NOMO-1 treated with dmso at 0.1 percent for 144 hours (cell line): ENCODE measurements at regions not wholly inside any gene's neighbourhood (a gene's known extent, or its start where the extent isn't known, plus 50 kb on each side); places are given as distances from the start of the nearest gene placed in this dataset.

ENCODE experiments used
- DNase-seq: peaks from one replicate; lab custom pipeline; 2025; ENCODE audit not compliant: unreplicated experiment; lab: John Stamatoyannopoulos, UW

DNA sequence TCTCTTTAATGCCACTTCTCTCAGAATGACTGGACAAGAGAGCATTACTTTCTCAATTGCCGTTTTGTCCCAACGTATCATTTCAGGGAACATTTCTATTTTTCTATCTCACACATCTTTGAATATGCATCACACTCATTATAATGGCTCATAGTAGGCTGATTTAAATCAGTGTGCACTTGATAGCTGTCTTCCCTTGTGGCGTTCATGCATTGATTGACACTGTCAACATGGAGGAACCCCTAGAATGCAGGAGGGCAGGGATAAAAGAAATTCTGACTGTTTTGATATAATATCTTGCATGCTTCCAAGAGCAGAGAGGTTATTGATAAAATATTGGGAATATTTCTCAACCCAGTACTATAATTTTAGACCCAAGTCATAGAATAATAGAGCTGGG lies 1528.9 kb upstream of the FLRT2 start:
- DNase-seq, result no peak

GRCh38 chr14:84003346-84003745 lies 1526.6 kb upstream of the FLRT2 start:
- DNase-seq, result no peak

GRCh38 chr14:84006643-84007155 lies 1523.2 kb upstream of the FLRT2 start:
- no peak for DNase-seq

DNA sequence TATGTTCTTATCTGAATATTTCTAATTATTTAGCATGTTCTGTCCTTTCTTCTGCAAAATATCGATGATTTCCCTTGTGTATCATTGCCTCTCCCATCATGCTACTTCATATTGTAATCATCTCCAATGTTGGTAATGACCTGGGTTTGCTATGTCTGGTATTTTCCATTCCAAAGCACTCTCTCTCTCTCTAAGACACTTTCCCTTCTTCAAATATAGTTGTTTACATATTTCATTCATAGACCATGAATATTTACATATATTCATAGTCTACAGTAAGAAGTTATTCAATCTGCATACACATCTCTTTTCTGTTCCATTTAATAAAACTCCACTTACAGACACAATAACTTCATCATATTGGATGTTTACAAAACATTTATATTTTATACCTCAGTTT lies 1516.5 kb upstream of the FLRT2 start:
- no peak for DNase-seq

- DNase-seq, result no peak
Observed at GRCh38 chr14:84017495-84017894, 1512.4 kb upstream of the FLRT2 start.

- DNase-seq, result no peak
Observed at GRCh38 chr14:84021433-84021832, 1508.5 kb upstream of the FLRT2 start.

DNA sequence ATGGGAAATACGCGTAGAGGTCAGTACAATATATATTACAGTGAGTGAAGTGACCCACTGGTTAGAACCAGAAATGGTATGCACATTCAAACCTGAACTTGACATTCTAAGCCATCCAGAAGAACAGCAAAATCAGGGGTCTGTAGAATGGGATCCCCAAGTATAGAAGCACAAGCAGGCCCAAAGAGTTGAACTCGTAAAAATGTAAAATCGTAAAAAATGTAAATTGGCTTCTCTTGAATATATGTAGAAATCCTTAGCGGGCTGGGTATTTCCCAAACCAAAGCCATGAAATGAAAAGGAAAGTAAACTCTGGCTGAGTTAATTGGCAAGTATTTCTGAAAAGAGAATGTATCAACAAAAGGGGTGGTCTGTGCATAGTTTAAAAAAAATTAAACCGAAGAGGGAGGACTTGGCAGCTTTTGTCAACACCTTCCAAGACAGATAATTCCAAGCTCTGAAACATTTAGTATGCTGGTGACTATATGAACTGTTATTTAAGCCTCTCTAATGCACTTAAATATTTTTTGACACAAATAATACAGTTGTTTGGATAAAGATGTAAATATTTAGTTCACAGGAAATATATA lies 1505.6 kb upstream of the FLRT2 start:
- DNase-seq, result no peak

DNA sequence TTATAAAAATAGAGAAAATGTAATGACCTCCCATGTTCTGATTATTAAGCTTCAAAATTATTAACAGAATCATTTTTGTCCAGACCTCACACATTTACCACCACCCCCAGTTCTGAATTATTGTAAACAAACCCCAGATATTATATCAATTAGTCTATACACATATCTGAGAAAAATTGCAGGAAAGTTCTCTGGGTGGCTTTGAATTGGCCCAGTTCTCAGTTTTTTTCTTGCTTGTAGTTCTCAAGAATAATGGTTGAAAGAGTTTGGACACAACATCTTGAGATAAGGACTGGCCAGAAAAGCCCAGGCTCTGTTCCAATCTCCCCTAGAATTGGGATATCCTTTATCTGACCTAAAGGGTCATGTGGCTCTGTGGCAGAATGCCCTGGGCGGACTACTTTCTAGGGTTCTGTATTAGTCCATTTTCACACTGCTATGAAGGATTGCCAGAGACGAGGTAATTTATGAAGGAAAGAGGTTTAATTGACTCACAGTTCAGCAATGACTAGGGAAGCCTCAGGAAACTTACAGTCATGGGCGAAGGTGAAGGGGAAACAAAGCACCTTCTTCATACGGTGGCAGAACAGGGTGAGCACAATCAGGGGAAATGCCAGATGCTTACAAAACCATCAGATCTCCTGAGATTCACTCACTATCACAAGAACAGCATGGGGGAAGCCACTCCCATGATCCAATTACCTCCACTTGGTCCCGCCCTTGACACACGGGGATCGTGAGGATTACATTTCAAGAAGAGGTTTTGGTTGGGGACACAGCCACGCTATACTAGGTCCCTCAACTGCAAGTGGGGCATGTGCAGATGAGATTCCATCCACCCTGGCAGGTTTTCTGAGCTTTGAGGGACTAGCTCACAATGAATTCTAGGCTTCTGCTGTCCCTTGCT lies 1504.6 kb upstream of the FLRT2 start:
- DNase-seq, result no peak

- no peak for DNase-seq
Observed at GRCh38 chr14:84027351-84027750, 1502.6 kb upstream of the FLRT2 start.

- DNase-seq, result no peak
Observed at GRCh38 chr14:84028080-84028604, 1501.8 kb upstream of the FLRT2 start.

DNA sequence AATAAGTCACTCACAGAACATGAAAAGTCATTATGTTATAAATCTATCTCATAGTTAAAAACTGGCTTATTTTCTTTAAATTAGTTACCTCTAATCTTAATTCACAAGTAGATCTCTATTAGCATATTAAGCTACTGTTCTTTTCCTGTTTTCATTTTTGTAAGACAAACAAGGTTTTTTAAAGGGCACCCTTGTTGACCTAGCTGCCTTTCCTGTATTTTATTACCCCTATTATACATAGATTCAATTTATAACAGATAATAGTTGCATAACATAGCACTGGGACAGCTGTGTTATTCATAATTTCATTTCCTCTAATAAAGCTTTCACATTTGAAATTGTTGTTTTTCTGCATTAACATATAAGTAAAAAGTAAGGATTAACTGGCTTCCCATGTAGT lies 1500.7 kb upstream of the FLRT2 start:
- no peak for DNase-seq

GRCh38 chr14:84029720-84030119 lies 1500.2 kb upstream of the FLRT2 start:
- no peak for DNase-seq

DNA sequence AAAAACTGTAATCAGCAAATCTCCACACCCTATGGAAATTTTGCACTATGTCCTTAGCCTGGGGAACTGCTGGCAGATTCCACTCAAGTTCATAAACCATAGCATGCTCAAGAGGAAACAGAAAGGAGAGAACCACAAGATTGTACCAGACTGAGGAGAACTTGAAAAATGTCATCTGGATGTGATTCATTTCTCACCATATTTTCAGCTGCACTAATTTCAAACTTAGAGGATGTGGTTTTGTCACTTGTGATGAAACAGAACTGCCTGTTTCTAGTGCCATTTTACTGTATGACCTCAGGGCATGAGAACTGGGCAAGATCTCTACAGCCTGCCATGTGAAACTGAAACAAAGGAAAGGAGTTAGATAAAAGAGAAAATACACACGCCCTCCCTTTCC lies 1493.1 kb upstream of the FLRT2 start:
- peak; percentile 75 for DNase-seq

DNA sequence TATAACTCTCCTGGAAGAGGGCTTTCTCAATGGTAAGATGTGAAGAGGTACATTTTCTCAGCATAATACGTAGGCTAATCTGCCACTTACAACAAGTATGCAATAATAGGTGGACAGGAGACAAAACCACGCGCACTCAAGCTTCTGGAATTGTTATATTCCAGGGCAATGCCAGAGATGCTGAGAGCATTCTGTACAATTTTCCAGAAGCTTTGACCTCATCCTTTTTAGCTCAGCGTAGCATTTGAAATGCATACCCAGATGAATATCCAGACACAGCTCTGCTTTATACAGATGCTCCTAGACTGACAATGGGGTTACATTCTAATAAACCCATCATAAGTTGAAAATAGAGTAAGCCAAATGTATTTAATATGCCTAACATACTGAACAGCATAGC lies 1492.4 kb upstream of the FLRT2 start:
- no peak for DNase-seq

- DNase-seq, result no peak
Observed at GRCh38 chr14:84040101-84040500, 1489.8 kb upstream of the FLRT2 start.

DNA sequence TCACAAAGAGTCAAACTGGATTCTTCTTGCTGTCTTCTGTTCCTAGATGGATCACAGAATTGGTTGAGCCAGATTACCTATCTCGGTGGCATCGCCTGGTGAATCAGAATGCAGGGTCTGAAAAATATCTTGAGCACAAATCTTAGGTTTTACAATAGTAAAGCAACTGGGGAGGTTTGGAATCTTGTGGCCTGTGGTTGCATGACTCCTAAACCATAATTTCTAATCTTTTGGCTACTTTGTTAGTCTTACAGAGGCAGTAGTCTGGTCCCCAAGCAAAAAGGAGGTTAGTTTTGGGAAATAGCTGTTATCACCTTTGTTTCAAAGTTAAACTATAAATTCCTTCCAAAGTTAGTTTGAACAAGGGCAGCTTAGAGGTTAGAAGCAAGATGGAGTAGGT lies 1488.5 kb upstream of the FLRT2 start:
- DNase-seq, result no peak

DNA sequence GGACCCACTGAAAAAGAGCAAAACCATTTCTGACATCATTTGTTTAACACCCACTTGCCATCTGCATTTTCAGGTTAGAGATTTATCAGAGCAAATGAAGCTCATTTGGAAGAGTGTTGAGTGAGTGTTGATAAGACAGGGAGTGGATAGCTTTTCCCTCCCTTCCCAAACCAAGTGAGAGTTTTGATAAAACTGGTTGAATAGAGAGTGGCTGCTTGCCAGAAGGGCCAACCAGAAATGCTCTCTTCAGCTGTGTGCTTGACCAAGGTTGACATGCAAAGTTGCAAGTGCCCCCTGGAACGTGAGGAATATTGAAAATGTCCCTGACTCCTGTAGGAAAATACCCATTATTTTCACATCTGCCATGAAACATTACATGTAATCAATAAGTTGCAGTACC lies 1487.0 kb upstream of the FLRT2 start:
- no peak for DNase-seq

DNA sequence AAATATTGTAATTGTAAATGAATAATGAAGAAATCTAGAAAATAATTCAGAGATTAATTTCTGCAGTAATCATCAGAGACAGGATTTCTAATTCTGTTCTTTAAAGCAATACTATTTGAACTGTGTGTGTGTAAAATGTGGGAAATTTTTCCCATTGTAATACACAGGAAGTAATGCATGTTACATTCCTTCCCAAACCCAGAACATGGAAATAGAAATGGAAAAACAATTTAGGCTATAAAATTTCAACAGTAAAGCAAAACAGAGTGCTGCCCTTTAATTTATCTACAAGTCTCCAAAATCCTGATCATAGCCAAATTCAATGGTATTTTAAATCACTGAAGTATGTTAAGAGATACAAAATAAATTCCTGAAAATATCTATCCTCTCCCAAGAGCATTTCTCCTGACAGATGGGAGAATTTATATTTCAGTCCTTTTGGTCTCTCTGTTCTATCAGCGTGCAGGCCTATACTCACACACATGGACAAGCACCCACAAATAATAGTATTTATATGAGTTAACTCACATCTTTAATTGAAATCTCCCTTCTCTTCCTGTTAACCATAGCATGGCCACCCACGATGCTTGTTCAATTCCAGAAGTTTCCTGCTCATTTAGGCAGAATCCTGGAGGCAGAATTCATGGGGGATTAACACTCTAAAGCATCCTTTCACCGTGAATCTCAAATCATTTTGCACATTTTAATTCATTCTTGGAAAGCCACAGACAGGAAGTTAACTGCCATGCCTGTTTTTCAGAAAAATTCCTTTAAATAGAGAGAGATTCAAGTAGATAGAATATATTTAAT lies 1465.4 kb upstream of the FLRT2 start:
- DNase-seq, result no peak

DNA sequence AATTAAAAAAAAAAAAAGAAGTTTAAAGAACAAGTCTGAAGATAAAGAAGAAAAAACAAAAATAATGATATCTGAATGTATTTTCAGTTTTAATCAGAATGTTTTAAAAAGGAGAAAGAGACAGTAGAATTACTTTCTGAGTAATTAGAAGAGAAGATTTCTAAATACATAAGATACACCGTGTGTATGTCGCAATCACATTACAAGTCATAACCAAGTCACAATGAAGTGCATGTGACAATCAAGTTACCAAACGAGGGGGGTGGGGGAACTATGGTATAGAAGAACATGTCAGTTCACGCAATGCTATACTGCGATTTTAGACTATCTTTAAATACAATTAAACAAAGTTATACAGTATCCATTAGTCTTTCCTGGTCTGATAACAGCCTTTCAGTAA lies 1464.1 kb upstream of the FLRT2 start:
- DNase-seq, result no peak

DNA sequence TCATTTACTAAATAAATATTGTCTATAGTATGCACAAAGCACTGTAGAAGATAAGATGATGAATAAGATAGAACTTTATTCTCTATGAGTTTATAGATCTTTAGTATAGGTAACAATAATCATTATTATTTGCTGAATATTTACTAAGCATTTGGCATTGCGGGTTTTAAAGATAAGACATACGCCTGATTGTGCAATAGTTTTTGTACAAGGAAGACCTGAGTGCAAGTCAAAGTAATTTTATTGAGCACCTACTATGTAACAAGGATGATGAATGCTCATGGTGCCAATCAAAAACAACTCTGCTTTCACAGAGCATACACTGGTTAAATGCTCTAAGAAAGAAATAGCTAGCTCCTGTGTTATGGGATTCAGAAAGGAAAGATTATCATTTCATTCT lies 1461.7 kb upstream of the FLRT2 start:
- DNase-seq, result no peak

DNA sequence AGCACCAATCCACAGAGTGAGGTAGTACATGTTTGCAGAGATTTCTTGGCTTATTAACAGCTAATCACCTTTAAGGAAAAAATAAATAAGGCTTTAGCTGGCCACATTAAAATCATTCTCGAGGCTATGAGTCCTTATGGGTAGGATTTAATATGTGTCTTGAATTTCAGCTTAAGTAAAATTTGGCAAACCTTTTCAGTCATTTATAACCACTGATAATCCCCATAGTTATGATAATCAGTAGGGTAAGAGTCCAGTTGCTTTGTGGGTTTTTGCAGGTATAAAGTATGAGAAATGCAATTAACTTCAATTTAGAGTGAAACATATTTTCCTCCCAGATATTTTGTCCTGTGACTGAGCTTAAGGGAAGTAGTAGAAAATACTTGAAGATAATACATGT lies 1458.9 kb upstream of the FLRT2 start:
- DNase-seq, result no peak
